ENCODE measurements at regions not wholly inside any gene's neighbourhood (a gene's known extent, or its start where the extent isn't known, plus 50 kb on each side); places are given as distances from the start of the nearest gene placed in this dataset.

- Histone ChIP-seq H3K4me1 (ENCODE audit: control insufficient read depth, extremely low read depth, insufficient read depth, low read length) (no peaks in the 10 kb centered on the region), H3K27me3 (ENCODE audit: control insufficient read depth, extremely low read depth, insufficient read depth, low read length) (no peaks in the 10 kb centered on the region), H3K36me3 (ENCODE audit: control insufficient read depth in 2 of 2, extremely low read depth in 1 of 2, insufficient read depth in 2 of 2, low read length in 2 of 2) (no peaks in the 10 kb centered on the region), H4K20me1 (ENCODE audit: control insufficient read depth, extremely low read depth, insufficient read depth, low read length) (no peaks in the 10 kb centered on the region), H3K4me3 (ENCODE audit: control insufficient read depth in 2 of 3, extremely low read depth in 1 of 3, insufficient read depth in 2 of 3, low read depth in 1 of 3, low read length in 3 of 3) (no peak overlapping the region), H3K9me1 (ENCODE audit: control insufficient read depth, extremely low read depth, insufficient read depth, low read length) (no peaks in the 10 kb centered on the region), H3K79me2 (ENCODE audit: control insufficient read depth, insufficient read depth, low read length) (no peaks in the 10 kb centered on the region), H3K27ac (ENCODE audit: control insufficient read depth, insufficient read depth, low read length) (no peak overlapping the region), H3K9ac (ENCODE audit: control insufficient read depth, extremely low read depth, insufficient read depth, low read length) (no peak overlapping the region), H3K4me2 (ENCODE audit: control insufficient read depth, extremely low read depth, insufficient read depth, low read depth, low read length) (no peak overlapping the region), H2AFZ (ENCODE audit: control insufficient read depth, low read length) (no peak overlapping the region), H3K9me3 (ENCODE audit: control insufficient read depth, low read depth, low read length) (no peaks in the 10 kb centered on the region)
- dilution Hi-C loops (cut with MboI; ENCODE audit: extremely low pct_ligation_motif_present, low sequenced_read_pairs), result no loop called here
- no peak for FAIRE-seq
- TF ChIP-seq, protein P1, sequence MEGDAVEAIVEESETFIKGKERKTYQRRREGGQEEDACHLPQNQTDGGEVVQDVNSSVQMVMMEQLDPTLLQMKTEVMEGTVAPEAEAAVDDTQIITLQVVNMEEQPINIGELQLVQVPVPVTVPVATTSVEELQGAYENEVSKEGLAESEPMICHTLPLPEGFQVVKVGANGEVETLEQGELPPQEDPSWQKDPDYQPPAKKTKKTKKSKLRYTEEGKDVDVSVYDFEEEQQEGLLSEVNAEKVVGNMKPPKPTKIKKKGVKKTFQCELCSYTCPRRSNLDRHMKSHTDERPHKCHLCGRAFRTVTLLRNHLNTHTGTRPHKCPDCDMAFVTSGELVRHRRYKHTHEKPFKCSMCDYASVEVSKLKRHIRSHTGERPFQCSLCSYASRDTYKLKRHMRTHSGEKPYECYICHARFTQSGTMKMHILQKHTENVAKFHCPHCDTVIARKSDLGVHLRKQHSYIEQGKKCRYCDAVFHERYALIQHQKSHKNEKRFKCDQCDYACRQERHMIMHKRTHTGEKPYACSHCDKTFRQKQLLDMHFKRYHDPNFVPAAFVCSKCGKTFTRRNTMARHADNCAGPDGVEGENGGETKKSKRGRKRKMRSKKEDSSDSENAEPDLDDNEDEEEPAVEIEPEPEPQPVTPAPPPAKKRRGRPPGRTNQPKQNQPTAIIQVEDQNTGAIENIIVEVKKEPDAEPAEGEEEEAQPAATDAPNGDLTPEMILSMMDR (optimal IDR thresholded peaks at IDR 0.05 in 1 of 3, IDR thresholded peaks at IDR 0.05 in 1 of 3, conservative IDR thresholded peaks at IDR 0.05 in 1 of 3; ENCODE audit: extremely low read depth in 1 of 3, insufficient read depth in 2 of 3, low read length in 3 of 3), result no peak
- no peak for TF ChIP-seq EZH2 (IDR thresholded peaks at IDR 0.05; ENCODE audit: low read length)
- DNase-seq (ENCODE audit: low read depth, low spot score), result no peak
These were observed 133.9 kb upstream of the FSHR start for GRCh38 chr2:49288113-49288705.

- Histone ChIP-seq H3K27ac (ENCODE audit: control insufficient read depth, insufficient read depth, low read length) (no peak overlapping the region), H3K27me3 (ENCODE audit: control insufficient read depth, extremely low read depth, insufficient read depth, low read length) (no peaks in the 10 kb centered on the region), H3K4me1 (ENCODE audit: control insufficient read depth, extremely low read depth, insufficient read depth, low read length) (no peaks in the 10 kb centered on the region), H3K4me2 (ENCODE audit: control insufficient read depth, extremely low read depth, insufficient read depth, low read depth, low read length) (no peak overlapping the region), H3K9me3 (ENCODE audit: control insufficient read depth, low read depth, low read length) (no peaks in the 10 kb centered on the region), H3K9ac (ENCODE audit: control insufficient read depth, extremely low read depth, insufficient read depth, low read length) (no peak overlapping the region), H4K20me1 (ENCODE audit: control insufficient read depth, extremely low read depth, insufficient read depth, low read length) (no peaks in the 10 kb centered on the region), H3K36me3 (ENCODE audit: control insufficient read depth in 2 of 2, extremely low read depth in 1 of 2, insufficient read depth in 2 of 2, low read length in 2 of 2) (no peaks in the 10 kb centered on the region), H2AFZ (ENCODE audit: control insufficient read depth, low read length) (no peak overlapping the region), H3K9me1 (ENCODE audit: control insufficient read depth, extremely low read depth, insufficient read depth, low read length) (no peaks in the 10 kb centered on the region), H3K79me2 (ENCODE audit: control insufficient read depth, insufficient read depth, low read length) (no peaks in the 10 kb centered on the region), H3K4me3 (ENCODE audit: control insufficient read depth in 2 of 3, extremely low read depth in 1 of 3, insufficient read depth in 2 of 3, low read depth in 1 of 3, low read length in 3 of 3) (no peak overlapping the region)
- FAIRE-seq (no peak), DNase-seq (ENCODE audit: low read depth, low spot score) (no peak)
- dilution Hi-C loops (cut with MboI; ENCODE audit: extremely low pct_ligation_motif_present, low sequenced_read_pairs), result no loop called here
- TF ChIP-seq, protein P1 (optimal IDR thresholded peaks at IDR 0.05 in 1 of 3, IDR thresholded peaks at IDR 0.05 in 1 of 3, conservative IDR thresholded peaks at IDR 0.05 in 1 of 3; ENCODE audit: extremely low read depth in 1 of 3, insufficient read depth in 2 of 3, low read length in 3 of 3), result no peak
- TF ChIP-seq EZH2 (IDR thresholded peaks at IDR 0.05; ENCODE audit: low read length), result no peak
These were observed 132.4 kb upstream of the FSHR start for GRCh38 chr2:49286726-49287125.
